ENCODE measurements at regions not wholly inside any gene's neighbourhood (a gene's known extent, or its start where the extent isn't known, plus 50 kb on each side); places are given as distances from the start of the nearest gene placed in this dataset.

DNA sequence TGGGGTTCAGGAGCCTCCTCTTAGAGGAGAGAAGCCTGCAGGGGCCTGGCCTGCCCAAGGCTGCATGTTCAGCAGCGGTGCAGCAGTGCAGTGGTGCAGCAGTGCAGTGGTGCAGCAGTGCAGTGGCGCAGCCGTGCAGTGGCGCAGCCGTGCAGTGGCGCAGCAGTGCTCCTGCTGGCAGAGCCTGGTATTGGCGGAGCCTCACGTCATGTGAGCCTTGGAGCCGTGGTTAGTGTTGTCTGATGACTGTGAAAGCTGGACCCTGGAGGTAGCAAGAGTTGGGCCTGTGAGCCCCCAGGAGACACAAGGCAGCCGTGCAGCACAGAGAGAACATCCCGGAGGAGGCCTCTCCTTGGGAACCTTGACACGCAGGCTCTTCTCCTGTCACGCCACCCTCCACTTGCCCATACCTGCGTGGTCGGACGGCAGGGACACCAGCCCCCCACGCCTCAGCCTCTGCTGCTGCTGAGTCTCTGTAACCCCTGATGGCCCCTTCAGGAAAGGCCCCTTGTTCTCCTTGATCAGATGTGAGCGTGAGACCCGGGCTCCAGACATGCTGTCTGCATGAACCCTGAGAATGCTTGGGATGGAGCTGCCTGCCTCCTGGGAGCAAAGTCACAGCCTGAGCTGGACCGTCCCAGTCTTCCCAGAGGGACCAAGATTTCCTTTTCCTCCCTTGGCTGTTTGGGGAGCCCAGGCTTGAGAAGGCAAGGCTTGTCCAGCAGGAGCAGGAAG, 193.7 kb downstream of the KIF26A start:
- no peak for DNase-seq (ENCODE audit: low read depth, low spot score)
- H4K20me1 ChIP-seq (ENCODE audit: control insufficient read depth, extremely low read depth, insufficient read depth, low read length): no peaks in the 10 kb centered on the region
- no peak for TF ChIP-seq EZH2 (IDR thresholded peaks at IDR 0.05; ENCODE audit: low read length)
- TF ChIP-seq, protein P1, sequence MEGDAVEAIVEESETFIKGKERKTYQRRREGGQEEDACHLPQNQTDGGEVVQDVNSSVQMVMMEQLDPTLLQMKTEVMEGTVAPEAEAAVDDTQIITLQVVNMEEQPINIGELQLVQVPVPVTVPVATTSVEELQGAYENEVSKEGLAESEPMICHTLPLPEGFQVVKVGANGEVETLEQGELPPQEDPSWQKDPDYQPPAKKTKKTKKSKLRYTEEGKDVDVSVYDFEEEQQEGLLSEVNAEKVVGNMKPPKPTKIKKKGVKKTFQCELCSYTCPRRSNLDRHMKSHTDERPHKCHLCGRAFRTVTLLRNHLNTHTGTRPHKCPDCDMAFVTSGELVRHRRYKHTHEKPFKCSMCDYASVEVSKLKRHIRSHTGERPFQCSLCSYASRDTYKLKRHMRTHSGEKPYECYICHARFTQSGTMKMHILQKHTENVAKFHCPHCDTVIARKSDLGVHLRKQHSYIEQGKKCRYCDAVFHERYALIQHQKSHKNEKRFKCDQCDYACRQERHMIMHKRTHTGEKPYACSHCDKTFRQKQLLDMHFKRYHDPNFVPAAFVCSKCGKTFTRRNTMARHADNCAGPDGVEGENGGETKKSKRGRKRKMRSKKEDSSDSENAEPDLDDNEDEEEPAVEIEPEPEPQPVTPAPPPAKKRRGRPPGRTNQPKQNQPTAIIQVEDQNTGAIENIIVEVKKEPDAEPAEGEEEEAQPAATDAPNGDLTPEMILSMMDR (optimal IDR thresholded peaks at IDR 0.05 in 1 of 3, IDR thresholded peaks at IDR 0.05 in 1 of 3, conservative IDR thresholded peaks at IDR 0.05 in 1 of 3; ENCODE audit: extremely low read depth in 1 of 3, insufficient read depth in 2 of 3, low read length in 3 of 3): no peak
- no peaks in the 10 kb centered on the region for H3K9me3 ChIP-seq (ENCODE audit: control insufficient read depth, low read depth, low read length)
- H3K9ac ChIP-seq (ENCODE audit: control insufficient read depth, extremely low read depth, insufficient read depth, low read length): no peak overlapping the region
- FAIRE-seq: no peak
- H3K36me3 ChIP-seq (ENCODE audit: control insufficient read depth in 2 of 2, extremely low read depth in 1 of 2, insufficient read depth in 2 of 2, low read length in 2 of 2): no peaks in the 10 kb centered on the region
- no peaks in the 10 kb centered on the region for H3K9me1 ChIP-seq (ENCODE audit: control insufficient read depth, extremely low read depth, insufficient read depth, low read length)
- H3K79me2 ChIP-seq (ENCODE audit: control insufficient read depth, insufficient read depth, low read length): no peaks in the 10 kb centered on the region
- H3K27ac ChIP-seq (ENCODE audit: control insufficient read depth, insufficient read depth, low read length): no peak overlapping the region
- H3K4me2 ChIP-seq (ENCODE audit: control insufficient read depth, extremely low read depth, insufficient read depth, low read depth, low read length): no peak overlapping the region
- no peaks in the 10 kb centered on the region for H3K27me3 ChIP-seq (ENCODE audit: control insufficient read depth, extremely low read depth, insufficient read depth, low read length)
- dilution Hi-C loops (cut with MboI; ENCODE audit: extremely low pct_ligation_motif_present, low sequenced_read_pairs): no loop called here
- no peaks in the 10 kb centered on the region for H3K4me1 ChIP-seq (ENCODE audit: control insufficient read depth, extremely low read depth, insufficient read depth, low read length)
- no peak overlapping the region for H2AFZ ChIP-seq (ENCODE audit: control insufficient read depth, low read length)
- H3K4me3 ChIP-seq (ENCODE audit: control insufficient read depth in 2 of 3, extremely low read depth in 1 of 3, insufficient read depth in 2 of 3, low read depth in 1 of 3, low read length in 3 of 3): no peak overlapping the region

DNA sequence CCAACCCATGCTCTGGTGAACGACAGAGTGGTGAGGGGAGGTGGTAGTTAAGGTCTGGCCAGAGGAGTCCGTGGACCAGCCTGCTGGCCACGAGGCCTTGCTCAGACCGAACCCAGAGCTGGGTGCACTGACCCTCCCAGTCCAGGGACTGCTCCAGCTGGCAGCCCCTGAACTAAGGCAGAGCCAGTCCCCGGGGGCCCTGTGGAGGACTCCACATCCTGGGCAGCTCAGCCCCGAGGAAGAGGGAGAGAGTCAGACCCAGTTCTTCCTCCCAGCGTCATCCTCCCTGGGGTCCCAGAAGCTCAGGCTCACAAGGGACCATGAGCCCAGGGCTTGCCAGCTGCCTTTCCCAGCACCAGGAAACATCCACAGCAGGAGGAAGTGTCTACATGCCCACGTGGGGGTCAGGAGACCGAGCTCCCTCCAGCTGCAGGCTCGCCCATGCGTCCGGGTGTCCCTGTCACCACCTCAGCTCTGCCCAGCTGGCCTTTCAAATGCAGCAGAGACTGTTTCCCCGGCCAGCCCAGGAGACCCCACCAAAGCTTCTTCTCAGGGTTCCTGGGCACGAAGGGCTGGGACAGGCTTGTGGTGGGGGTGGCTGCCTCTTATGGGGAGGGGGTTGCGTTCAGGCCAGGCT, 194.4 kb downstream of the KIF26A start:
- Histone ChIP-seq H3K4me3 (ENCODE audit: control insufficient read depth in 2 of 3, extremely low read depth in 1 of 3, insufficient read depth in 2 of 3, low read depth in 1 of 3, low read length in 3 of 3) (no peak overlapping the region), H2AFZ (ENCODE audit: control insufficient read depth, low read length) (no peak overlapping the region), H3K36me3 (ENCODE audit: control insufficient read depth in 2 of 2, extremely low read depth in 1 of 2, insufficient read depth in 2 of 2, low read length in 2 of 2) (no peaks in the 10 kb centered on the region), H3K27me3 (ENCODE audit: control insufficient read depth, extremely low read depth, insufficient read depth, low read length) (no peaks in the 10 kb centered on the region), H3K9me1 (ENCODE audit: control insufficient read depth, extremely low read depth, insufficient read depth, low read length) (no peaks in the 10 kb centered on the region), H3K27ac (ENCODE audit: control insufficient read depth, insufficient read depth, low read length) (no peak overlapping the region), H3K4me2 (ENCODE audit: control insufficient read depth, extremely low read depth, insufficient read depth, low read depth, low read length) (no peak overlapping the region), H3K9ac (ENCODE audit: control insufficient read depth, extremely low read depth, insufficient read depth, low read length) (no peak overlapping the region), H3K4me1 (ENCODE audit: control insufficient read depth, extremely low read depth, insufficient read depth, low read length) (no peaks in the 10 kb centered on the region), H3K9me3 (ENCODE audit: control insufficient read depth, low read depth, low read length) (no peaks in the 10 kb centered on the region), H4K20me1 (ENCODE audit: control insufficient read depth, extremely low read depth, insufficient read depth, low read length) (no peaks in the 10 kb centered on the region), H3K79me2 (ENCODE audit: control insufficient read depth, insufficient read depth, low read length) (no peaks in the 10 kb centered on the region)
- DNase-seq (ENCODE audit: low read depth, low spot score) (no peak), FAIRE-seq (no peak)
- TF ChIP-seq EZH2 (IDR thresholded peaks at IDR 0.05; ENCODE audit: low read length): no peak
- TF ChIP-seq, protein P1 (optimal IDR thresholded peaks at IDR 0.05 in 1 of 3, IDR thresholded peaks at IDR 0.05 in 1 of 3, conservative IDR thresholded peaks at IDR 0.05 in 1 of 3; ENCODE audit: extremely low read depth in 1 of 3, insufficient read depth in 2 of 3, low read length in 3 of 3): no peak
- dilution Hi-C loops (cut with MboI; ENCODE audit: extremely low pct_ligation_motif_present, low sequenced_read_pairs): no loop called here
